Glutamatergic neuron (in vitro differentiated cells): ENCODE measurements at regions not wholly inside any gene's neighbourhood (a gene's known extent, or its start where the extent isn't known, plus 50 kb on each side); places are given as distances from the start of the nearest gene placed in this dataset.

Experiments
- DNase-seq: peaks from one replicate; pipeline ENCODE4 v3.0.0; 2022
- H3K27ac Mint-ChIP-seq: one replicate; pipeline ENCODE4 v1.8.0; 2020; ENCODE audit warnings: mild to moderate bottlenecking, mixed read lengths, inconsistent platforms; ENCODE audit not compliant: unreplicated experiment
- H3K27me3 Mint-ChIP-seq: one replicate; pipeline ENCODE4 v1.8.0; 2020; ENCODE audit warnings: mild to moderate bottlenecking, moderate library complexity, mixed read lengths, inconsistent platforms; ENCODE audit not compliant: unreplicated experiment
- H3K36me3 Mint-ChIP-seq: one replicate; pipeline ENCODE4 v1.8.0; 2020; ENCODE audit warnings: mild to moderate bottlenecking, mixed read lengths, inconsistent platforms; ENCODE audit not compliant: unreplicated experiment
- H3K4me1 Mint-ChIP-seq: one replicate; pipeline ENCODE4 v1.8.0; 2020; ENCODE audit warnings: mild to moderate bottlenecking, low read depth, mixed read lengths, inconsistent platforms; ENCODE audit not compliant: unreplicated experiment
- H3K4me3 Mint-ChIP-seq: one replicate; pipeline ENCODE4 v1.8.0; 2020; ENCODE audit warnings: mild to moderate bottlenecking, mixed read lengths, inconsistent platforms; ENCODE audit not compliant: unreplicated experiment
- H3K9me3 Mint-ChIP-seq: one replicate; pipeline ENCODE4 v1.8.0; 2020; ENCODE audit warnings: mild to moderate bottlenecking, moderate library complexity, mixed read lengths, inconsistent platforms; ENCODE audit not compliant: unreplicated experiment
- TF ChIP-seq, protein P1 (sequence below): fragments of 200-600 bp; sonication (generic); IDR thresholded peaks from one replicate; pipeline ENCODE4 v1.5.0; 2021; ENCODE audit not compliant: partially characterized antibody, unreplicated experiment

DNA sequence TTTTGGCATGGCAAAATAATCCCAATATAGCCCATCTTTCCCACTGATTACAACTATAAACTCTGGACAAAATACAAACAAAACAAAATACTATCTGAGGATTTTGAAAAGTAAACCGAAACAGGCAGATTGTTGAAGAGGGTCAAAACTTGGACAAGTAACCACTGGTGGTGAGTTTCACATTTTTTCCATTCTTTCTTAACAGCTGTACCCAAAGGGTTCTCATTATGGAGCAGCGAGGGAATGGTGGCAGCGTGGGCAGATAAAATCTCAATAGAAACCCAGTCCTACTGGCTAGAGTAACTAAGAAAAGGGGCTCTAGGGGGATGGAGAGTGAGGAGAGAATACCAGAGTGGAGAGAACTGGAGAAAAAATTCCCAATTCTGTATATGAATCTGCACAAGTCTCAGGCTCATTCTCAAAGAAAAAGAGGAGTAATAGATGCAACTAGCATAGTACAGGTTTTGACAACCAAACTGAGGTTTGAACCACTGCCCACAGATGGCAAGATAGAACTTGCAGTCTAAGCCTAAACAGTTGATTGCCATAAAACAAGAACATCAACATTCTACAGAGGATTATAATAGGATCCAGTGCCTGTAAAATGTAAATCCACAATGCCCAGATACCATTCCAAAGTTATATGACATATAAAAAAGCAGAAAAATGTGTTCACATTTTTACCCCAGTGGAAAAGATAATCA is 284.5 kb downstream of the KCNRG start:
- Mint-ChIP-seq H3K9me3 (peaks cover 2% of the 10 kb centered on the region), H3K27ac (no peak overlapping the region), H3K27me3 (no peaks in the 10 kb centered on the region), H3K4me1 (no peaks in the 10 kb centered on the region), H3K4me3 (no peak overlapping the region), H3K36me3 (no peaks in the 10 kb centered on the region)
- TF ChIP-seq, protein P1, sequence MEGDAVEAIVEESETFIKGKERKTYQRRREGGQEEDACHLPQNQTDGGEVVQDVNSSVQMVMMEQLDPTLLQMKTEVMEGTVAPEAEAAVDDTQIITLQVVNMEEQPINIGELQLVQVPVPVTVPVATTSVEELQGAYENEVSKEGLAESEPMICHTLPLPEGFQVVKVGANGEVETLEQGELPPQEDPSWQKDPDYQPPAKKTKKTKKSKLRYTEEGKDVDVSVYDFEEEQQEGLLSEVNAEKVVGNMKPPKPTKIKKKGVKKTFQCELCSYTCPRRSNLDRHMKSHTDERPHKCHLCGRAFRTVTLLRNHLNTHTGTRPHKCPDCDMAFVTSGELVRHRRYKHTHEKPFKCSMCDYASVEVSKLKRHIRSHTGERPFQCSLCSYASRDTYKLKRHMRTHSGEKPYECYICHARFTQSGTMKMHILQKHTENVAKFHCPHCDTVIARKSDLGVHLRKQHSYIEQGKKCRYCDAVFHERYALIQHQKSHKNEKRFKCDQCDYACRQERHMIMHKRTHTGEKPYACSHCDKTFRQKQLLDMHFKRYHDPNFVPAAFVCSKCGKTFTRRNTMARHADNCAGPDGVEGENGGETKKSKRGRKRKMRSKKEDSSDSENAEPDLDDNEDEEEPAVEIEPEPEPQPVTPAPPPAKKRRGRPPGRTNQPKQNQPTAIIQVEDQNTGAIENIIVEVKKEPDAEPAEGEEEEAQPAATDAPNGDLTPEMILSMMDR = no peak
- DNase-seq = no peak

DNA sequence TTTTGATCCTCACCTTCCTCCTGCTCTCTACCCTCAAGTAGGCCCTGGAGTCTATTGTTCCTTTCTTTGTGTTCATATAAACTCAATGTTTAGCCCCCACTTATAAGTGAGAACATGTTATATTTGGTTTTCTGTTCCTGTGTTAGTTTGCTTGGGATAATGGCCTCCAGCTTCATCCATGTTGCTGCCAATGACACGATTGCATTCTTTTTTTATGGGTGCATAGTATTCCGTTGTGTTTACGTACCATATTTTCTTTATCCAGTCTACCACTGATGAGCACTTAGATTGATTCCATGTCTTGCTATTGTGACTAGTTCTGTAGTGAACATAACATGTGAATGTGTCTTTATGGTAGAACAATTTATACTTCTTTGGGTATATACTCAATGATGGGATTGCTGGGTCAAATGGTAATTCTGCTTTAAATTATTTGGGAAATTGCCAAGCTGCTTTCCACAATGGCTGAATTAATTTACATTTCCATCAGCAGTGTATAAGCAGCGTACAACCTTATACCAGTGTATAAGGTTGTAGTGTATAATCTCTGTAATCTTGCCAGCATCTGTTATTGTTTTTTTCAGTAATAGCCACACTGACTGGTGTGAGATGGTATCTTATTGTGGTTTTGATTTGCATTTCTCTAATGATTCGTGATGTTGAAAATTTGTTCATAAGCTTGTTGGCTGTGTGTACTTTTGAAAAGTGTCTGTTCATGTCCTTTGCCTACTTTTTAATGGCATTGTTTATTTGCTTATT is 288.9 kb downstream of the KCNRG start:
- Mint-ChIP-seq H3K9me3 (no peaks in the 10 kb centered on the region), H3K27me3 (peaks cover 2% of the 10 kb centered on the region)

DNA sequence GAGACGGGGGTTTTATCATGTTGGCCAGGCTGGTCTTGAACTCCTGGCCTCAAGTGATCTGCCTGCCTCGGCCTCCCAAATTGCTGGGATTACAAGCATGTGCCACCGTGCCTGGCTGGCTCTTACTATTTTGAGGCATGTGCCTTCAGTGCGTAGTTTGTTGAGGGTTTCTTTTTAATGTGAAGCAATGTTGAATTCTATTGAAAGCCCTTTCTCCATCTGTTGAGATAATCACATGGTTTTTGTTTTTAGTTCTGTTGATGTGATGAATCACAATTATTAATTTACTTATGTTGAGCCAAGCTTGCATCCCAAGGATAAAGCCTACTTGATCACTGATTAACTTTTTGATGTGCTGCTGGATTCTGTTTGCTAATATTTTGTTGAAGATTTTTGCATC is 290.9 kb downstream of the KCNRG start:
- Mint-ChIP-seq H3K4me1 (no peaks in the 10 kb centered on the region), H3K4me3 (no peak overlapping the region), H3K9me3 (no peaks in the 10 kb centered on the region), H3K36me3 (no peaks in the 10 kb centered on the region), H3K27ac (no peak overlapping the region), H3K27me3 (peaks cover 2% of the 10 kb centered on the region)
- TF ChIP-seq, protein P1 = no peak
- DNase-seq = no peak

More for the DNA sequence above, 288.9 kb downstream of the KCNRG start:
- Mint-ChIP-seq H3K36me3 (no peaks in the 10 kb centered on the region), H3K4me3 (no peak overlapping the region), H3K27ac (no peak overlapping the region), H3K4me1 (no peaks in the 10 kb centered on the region)
- DNase-seq = no peak
- TF ChIP-seq, protein P1 = no peak

DNA sequence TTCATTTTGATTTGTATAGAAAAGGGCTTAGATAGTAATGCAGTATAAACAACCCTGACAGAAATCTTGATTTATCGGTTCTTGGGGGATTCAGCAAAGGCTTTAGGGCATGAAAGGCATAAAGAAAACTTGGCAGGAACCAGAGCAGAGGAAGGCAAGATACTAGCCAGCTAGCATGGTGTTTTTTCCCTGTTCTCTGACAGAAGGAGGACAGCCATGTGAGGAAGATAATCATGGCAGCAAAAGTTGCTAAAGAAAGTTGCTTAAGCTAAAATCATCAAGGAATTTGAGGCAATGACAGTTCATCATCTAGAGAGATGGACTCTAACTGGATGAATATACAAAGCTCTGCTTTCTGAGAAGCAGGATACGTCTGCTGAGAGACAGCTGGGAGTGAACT is 294.1 kb downstream of the KCNRG start:
- Mint-ChIP-seq H3K36me3 (no peaks in the 10 kb centered on the region), H3K27ac (no peak overlapping the region), H3K9me3 (no peaks in the 10 kb centered on the region), H3K4me1 (no peaks in the 10 kb centered on the region), H3K4me3 (no peak overlapping the region), H3K27me3 (peaks cover 2% of the 10 kb centered on the region)
- DNase-seq = no peak
- TF ChIP-seq, protein P1 = no peak

DNA sequence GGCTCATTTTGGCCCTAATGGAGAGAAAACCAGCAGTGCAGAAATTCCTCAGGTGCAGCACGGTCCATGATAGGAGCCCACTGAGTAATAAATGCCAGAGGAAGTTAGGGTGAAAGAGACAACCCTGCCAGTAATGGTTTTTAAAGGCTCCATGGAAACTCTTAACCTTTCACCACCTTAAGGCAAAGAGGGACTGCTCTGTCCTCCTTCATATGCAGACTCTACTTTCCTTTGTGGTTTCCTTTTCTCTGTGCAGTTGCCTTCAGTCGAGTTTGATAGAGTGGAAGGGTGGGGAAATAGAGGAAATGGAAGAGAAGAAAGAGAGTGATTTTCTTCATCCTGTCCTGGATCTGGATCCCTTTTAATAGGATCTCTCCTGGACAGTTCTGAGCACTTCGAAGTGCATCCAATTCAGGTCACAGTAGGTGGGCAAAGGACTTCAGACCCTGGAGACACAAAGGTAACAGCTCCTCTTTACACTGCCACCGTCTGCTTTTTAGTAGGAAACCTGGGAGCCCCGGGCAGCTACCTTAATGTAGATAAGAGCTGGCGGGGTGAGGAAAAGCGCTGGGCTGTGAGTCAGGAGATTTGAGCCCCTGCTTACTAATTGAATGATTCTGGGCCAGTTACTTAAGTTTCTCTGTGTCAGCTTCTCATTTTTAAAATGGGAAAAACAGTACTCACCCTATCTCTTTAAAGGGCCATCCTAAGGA is 294.8 kb downstream of the KCNRG start:
- no peak for DNase-seq
- no peak overlapping the region for H3K4me3 Mint-ChIP-seq
- TF ChIP-seq, protein P1 = no peak
- no peaks in the 10 kb centered on the region for H3K9me3 Mint-ChIP-seq
- H3K36me3 Mint-ChIP-seq = no peaks in the 10 kb centered on the region
- H3K27ac Mint-ChIP-seq = no peak overlapping the region
- peaks cover 2% of the 10 kb centered on the region for H3K27me3 Mint-ChIP-seq
- H3K4me1 Mint-ChIP-seq = no peaks in the 10 kb centered on the region
